Erythroblast (primary cell): ENCODE measurements at regions not wholly inside any gene's neighbourhood (a gene's known extent, or its start where the extent isn't known, plus 50 kb on each side); places are given as distances from the start of the nearest gene placed in this dataset.

ENCODE experiments used
- GATA1 ChIP-seq: IDR thresholded peaks from 2 replicates; pipeline ENCODE4 v1.6.1; 2011; ENCODE audit warnings: low read depth, mild to moderate bottlenecking, control low read depth, low read length, moderate library complexity
- POLR2A ChIP-seq: IDR thresholded peaks from 2 replicates; pipeline ENCODE4 v1.6.1; 2011; ENCODE audit warnings: mild to moderate bottlenecking, low read length

- TF ChIP-seq POLR2A (no peak), GATA1 (no peak)
Measured at GRCh38 chr12:84348582-84348981, 564.0 kb downstream of the SLC6A15 start.
